Ovary (tissue), 3 donors: ENCODE measurements at regions not wholly inside any gene's neighbourhood (a gene's known extent, or its start where the extent isn't known, plus 50 kb on each side); places are given as distances from the start of the nearest gene placed in this dataset.
"Not testable (repeated sequence)": the region's sequence is repeated elsewhere in the genome, so short reads cannot be mapped to it uniquely, and the experiment has no call there.

Experiments
- CTCF ChIP-seq, 3 donors: fragments of 450-650 bp in 2 of 3; fragments of 200-600 bp in 1 of 3; IDR thresholded peaks; one replicate each; pipeline versions ENCODE4 v1.5.1 to v1.8.0; 2016 to 2022; ENCODE audit warnings: antibody characterized with exemption in 3 of 3, mild to moderate bottlenecking in 1 of 3
- EP300 ChIP-seq: sonication (generic); formaldehyde crosslinking; IDR thresholded peaks from one replicate; pipeline ENCODE4 v1.6.1; 2017; ENCODE audit warnings: antibody characterized with exemption
- POLR2A ChIP-seq: fragments of 450-650 bp; IDR thresholded peaks from one replicate; pipeline ENCODE4 v1.6.1; 2017; ENCODE audit warnings: antibody characterized with exemption, mild to moderate bottlenecking, moderate library complexity
- donor health status: DM: no; HTN: no; CAD: no.

- not testable (repeated sequence) for TF ChIP-seq POLR2A; CTCF (IDR thresholded peaks at IDR 0.05); EP300
Measured at GRCh38 chr1:87436115-87436514, 107.4 kb downstream of the LMO4 start.
